Calu3 (cell line): ENCODE measurements at regions not wholly inside any gene's neighbourhood (a gene's known extent, or its start where the extent isn't known, plus 50 kb on each side); places are given as distances from the start of the nearest gene placed in this dataset.
"Not testable (repeated sequence)": the region's sequence is repeated elsewhere in the genome, so short reads cannot be mapped to it uniquely, and the experiment has no call there.

Experiments
- BruUV-seq: library from RNA; stranded (reverse); fragments of 400-500 nt; replicated peaks from 2 replicates; lab custom pipeline; 2021; lab: Mats Ljungman, UMichigan
- CTCF ChIA-PET: fragments of 300-600 bp; sonication (Branson Sonifier 250); formaldehyde crosslinking; loops from one replicate; lab custom pipeline; 2022; ENCODE audit warnings: antibody characterized with exemption; lab: Charles Lee
- DNase-seq: peaks from one replicate; pipeline ENCODE4 v3.0.0; 2022
- H3K27ac Mint-ChIP-seq: one replicate; pipeline ENCODE4 v1.8.0; 2022; ENCODE audit warnings: mixed read lengths; ENCODE audit not compliant: unreplicated experiment
- H3K27me3 Mint-ChIP-seq: one replicate; pipeline ENCODE4 v1.8.0; 2022; ENCODE audit warnings: mixed read lengths; ENCODE audit not compliant: unreplicated experiment
- H3K36me3 Mint-ChIP-seq: one replicate; pipeline ENCODE4 v1.8.0; 2022; ENCODE audit warnings: mild to moderate bottlenecking, moderate library complexity, mixed read lengths; ENCODE audit not compliant: insufficient read depth, unreplicated experiment
- H3K4me1 Mint-ChIP-seq: one replicate; pipeline ENCODE4 v1.8.0; 2022; ENCODE audit warnings: mild to moderate bottlenecking, low read depth, mixed read lengths; ENCODE audit not compliant: unreplicated experiment
- H3K4me3 Mint-ChIP-seq: one replicate; pipeline ENCODE4 v1.8.0; 2022; ENCODE audit warnings: mild to moderate bottlenecking, low read depth, moderate library complexity, mixed read lengths; ENCODE audit not compliant: unreplicated experiment
- H3K9me3 Mint-ChIP-seq: one replicate; pipeline ENCODE4 v1.8.0; 2022; ENCODE audit warnings: low read depth, mixed read lengths; ENCODE audit not compliant: unreplicated experiment
- intact Hi-C: fragments of 100-400 bp; cut with micrococcal nuclease; formaldehyde crosslinking; loops from one replicate; pipeline ENCODE4 v1.10.0; 2022; ENCODE audit not compliant: unreplicated experiment

DNA sequence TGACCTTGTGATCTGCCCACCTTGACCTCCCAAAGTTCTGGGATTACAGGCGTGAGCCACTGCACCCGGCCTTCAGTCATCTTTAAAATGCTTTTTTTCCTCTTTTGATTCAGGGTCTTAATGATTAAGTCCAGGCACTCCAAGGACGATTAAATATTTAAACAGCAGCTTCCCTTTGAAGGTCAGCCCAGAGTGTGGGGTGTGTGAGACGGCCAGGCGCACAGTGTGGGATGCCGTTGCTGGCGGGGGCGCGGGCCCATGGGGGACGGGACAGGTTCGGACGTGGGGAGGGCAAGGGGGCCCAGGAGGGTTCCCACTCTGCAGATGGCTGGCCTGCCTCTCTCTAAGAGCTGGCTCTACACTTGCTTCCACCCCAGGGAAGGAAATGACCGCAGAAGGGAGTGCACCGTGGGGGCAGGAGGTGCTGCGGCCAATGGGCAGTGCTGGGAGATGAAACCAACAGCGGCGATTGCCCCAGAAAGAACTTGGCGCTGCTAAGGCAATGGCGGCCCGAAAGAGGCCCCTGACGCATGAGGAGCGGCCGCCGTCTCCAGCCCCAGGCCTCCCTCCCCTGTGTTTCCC, 4445.7 kb upstream of the TPTE start:
- H3K4me3 Mint-ChIP-seq, DNase-seq, H3K36me3 Mint-ChIP-seq, intact Hi-C loops, H3K9me3 Mint-ChIP-seq, H3K27ac Mint-ChIP-seq, BruUV-seq, H3K4me1 Mint-ChIP-seq, H3K27me3 Mint-ChIP-seq, CTCF ChIA-PET: not testable (repeated sequence)

DNA sequence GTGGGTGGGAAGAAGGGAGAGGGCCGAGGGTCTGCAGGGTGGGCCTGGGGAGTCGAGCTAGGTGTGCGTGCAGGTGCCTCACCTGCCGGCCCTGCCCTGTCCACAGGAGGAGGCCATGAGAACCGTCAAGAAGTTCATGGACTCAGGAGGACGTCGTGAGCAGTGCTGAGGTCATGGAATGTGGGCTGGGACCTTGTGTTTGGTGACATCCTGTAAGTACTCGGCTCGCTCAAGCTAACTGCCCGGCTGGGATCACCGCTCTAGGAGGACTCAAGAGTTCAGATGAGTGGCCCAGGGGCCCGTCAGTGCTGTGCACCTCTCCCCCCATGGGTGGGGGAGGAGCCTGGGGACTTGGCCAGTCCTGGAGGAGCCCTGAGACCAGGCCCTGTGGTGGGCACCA, 4444.0 kb upstream of the TPTE start:
- H3K36me3 Mint-ChIP-seq, BruUV-seq, CTCF ChIA-PET, H3K4me1 Mint-ChIP-seq, H3K9me3 Mint-ChIP-seq, H3K4me3 Mint-ChIP-seq, H3K27me3 Mint-ChIP-seq, DNase-seq, H3K27ac Mint-ChIP-seq, intact Hi-C loops: not testable (repeated sequence)

DNA sequence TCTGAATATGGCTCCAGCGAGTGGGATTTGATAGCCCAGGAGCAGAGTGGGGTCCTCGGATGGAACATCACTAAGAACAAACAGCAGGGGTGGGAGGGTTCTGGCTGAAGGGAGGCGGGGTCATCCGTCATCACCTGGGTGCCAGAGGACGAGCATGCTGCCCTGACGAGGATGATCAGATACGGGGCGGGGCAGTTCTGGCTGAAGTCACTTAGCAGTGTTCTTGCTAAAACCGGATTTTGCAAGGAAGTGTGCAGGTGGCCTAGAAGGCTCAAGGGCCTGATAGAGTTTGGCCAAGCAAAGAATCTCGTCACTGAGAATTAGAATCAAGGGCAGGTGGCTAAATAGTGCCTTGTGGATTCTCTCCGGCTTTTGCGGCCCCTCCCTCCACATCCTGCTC, 4442.5 kb upstream of the TPTE start:
- H3K9me3 Mint-ChIP-seq, H3K4me3 Mint-ChIP-seq, H3K27me3 Mint-ChIP-seq, BruUV-seq, intact Hi-C loops, DNase-seq, H3K27ac Mint-ChIP-seq, CTCF ChIA-PET, H3K36me3 Mint-ChIP-seq, H3K4me1 Mint-ChIP-seq: not testable (repeated sequence)

DNA sequence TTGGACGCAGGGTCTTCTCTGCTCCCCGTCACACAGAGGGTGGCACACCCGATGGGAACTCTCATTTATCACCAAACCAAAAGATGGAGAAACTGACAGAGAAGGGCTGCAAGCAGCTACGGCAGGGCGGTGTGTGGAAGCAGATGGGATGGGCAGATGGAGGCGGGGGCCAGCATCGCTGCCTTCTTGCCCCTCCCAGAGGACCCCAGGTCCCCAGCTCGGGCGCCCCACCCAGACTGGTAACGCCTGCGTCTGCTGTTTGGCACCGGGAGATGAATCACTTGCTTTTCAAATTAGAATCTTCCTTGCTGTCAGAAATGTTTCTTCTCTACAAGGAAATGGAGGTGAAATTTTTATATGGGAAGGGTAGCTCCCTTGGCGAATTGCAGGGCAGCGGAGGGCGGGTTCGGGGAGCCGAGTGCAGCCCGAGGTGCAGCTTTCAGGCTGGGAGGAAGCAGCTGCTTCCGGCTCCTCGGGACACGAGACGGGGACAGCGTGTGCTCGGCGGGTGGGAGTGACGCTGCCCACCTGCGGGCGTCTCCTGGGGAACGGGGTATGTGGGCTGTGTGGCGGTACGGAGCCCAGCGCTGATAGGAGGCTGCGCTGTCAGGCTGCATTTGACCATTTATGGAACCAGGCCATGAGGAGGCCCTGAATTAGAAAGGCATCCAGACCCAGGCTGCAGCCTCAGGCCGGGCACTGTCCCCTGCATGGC, 4440.3 kb upstream of the TPTE start:
- intact Hi-C loops, CTCF ChIA-PET, H3K27ac Mint-ChIP-seq, H3K4me1 Mint-ChIP-seq, H3K27me3 Mint-ChIP-seq, H3K4me3 Mint-ChIP-seq, DNase-seq, H3K36me3 Mint-ChIP-seq, BruUV-seq, H3K9me3 Mint-ChIP-seq: not testable (repeated sequence)

DNA sequence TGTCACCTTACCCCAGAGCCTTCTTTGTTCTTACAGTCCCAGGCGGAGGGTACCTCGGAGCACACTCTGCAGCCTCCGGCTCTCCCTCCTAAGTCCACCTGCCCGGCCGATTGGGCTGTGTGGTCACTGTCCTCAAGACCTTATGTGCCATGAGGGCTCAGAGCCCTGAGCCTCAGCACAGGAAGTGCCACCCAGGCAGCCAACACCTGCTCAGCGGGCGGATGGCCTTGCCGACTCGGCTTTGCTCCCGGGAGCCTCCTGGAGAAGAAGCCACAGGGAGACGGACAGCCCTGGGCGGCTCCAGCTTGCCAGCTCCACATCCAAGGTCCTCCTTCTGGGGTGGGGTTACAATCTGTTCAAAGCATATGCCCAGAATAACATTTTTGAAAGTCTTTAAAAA, 4439.2 kb upstream of the TPTE start:
- intact Hi-C loops, H3K27me3 Mint-ChIP-seq, DNase-seq, BruUV-seq, H3K36me3 Mint-ChIP-seq, H3K4me1 Mint-ChIP-seq, H3K4me3 Mint-ChIP-seq, H3K9me3 Mint-ChIP-seq, CTCF ChIA-PET, H3K27ac Mint-ChIP-seq: not testable (repeated sequence)

DNA sequence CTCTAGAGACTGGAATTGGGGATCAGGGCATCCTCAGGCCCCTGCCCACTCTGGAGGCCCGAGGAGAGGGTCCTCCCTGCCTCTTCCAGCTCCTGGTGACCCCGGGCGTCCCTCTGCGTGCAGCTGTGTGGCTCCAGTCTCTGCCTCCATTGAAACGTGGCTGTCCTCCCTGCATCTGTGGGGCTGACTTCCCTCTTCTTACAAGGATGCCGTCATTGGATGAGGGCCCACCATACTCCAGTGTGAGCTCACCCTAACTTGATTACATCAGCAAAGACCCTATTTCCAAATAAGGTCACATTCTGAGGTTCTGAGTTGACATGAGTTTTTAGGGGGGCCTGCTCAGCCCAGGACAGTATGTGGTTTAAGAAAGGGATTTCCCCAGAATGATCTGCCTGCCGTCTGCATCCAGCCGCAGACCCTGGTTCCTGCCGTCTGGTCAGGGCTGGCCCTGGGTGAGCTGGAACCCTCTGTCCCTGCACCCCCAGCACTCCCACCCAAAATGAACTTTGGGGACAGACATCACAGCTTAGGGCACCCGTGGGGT, 4437.7 kb upstream of the TPTE start:
- H3K4me3 Mint-ChIP-seq, intact Hi-C loops, H3K36me3 Mint-ChIP-seq, BruUV-seq, H3K27me3 Mint-ChIP-seq, H3K4me1 Mint-ChIP-seq, DNase-seq, CTCF ChIA-PET, H3K9me3 Mint-ChIP-seq, H3K27ac Mint-ChIP-seq: not testable (repeated sequence)

DNA sequence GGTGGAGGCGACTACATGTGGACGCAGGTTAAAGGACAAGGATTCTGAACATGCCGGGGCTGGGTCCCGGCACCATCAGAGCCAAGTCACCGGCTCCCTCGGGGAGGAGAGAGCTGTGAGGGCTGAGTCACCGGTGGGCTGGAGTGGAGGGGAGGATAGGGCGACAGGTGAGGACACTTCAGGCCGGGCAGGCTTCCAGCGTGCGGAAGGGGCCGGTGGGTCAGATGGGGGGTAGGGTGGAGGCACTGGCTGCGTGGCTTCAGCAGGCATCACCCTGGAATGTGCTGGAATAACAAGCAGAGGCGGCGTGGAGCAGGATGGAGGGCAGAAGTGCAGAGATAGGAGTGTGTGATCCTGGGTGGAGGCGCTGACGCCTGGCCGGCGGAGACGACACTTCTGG, 4435.3 kb upstream of the TPTE start:
- H3K27ac Mint-ChIP-seq, CTCF ChIA-PET, BruUV-seq, H3K4me1 Mint-ChIP-seq, H3K27me3 Mint-ChIP-seq, H3K9me3 Mint-ChIP-seq, H3K36me3 Mint-ChIP-seq, H3K4me3 Mint-ChIP-seq, DNase-seq, intact Hi-C loops: not testable (repeated sequence)

DNA sequence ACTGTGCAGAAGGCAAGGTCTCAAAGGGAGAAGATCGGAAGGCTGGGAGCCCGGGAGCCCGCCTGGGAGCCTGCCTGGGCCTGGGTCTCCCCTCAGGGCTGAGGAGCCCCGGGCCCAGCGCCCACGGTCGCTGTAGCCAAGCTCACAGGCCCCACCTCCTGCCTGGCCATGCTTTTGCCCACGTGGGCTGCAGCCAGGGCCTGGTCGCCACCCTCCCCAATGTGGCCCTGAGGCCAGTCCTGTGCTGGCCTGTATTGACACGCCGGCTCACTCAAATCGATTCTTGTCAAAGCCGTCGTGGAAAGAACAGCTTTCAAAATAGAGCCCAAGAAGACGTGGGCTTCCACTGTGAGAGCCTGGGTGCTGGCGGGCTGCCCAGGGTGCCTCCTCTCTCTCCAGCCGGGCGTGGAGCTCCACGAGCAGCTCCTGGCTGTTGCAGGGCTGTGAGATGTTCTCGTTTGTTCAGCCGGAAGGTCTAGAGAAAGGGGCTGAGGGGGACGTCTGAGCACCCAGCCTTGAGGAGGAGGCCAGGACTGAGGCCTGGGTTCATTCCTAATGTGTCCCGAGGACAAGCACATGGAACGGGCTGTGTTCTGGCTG, 4433.7 kb upstream of the TPTE start:
- not testable (repeated sequence) for DNase-seq

DNA sequence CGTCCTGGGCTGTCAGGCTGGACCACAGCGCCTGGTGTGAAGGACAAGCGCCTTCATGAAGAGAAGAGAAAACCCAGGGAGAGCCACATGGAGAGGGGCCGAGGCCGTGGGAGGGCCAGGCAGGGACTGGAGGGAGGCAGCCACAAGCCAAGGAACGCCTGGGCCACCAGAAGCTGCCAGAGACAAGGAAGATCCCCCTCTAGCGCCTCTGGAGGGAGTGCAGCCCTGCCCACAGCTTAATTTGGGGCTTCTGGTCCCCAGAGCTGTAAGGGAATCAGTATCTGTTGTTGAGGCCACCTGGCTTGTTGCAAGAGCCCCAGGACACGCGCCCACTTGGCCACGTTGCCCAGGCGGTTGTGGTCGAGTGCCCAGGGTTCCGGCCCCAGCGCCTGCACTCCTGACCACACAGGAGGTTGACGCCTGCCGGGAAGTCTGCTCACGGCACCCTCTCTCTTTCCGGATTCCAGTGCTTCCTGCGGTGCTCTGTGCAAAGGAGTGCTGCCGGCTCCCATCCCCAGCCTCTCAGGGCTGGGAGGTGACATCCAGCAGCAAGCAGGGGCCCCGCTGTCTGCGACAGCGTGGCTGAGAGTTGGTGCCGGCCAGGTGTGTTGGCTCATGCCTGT, 4431.0 kb upstream of the TPTE start:
- H3K9me3 Mint-ChIP-seq, BruUV-seq, H3K27ac Mint-ChIP-seq, H3K4me3 Mint-ChIP-seq, H3K4me1 Mint-ChIP-seq, DNase-seq, H3K36me3 Mint-ChIP-seq, H3K27me3 Mint-ChIP-seq, CTCF ChIA-PET, intact Hi-C loops: not testable (repeated sequence)

More for the DNA sequence above, 4433.7 kb upstream of the TPTE start:
- CTCF ChIA-PET, H3K9me3 Mint-ChIP-seq, H3K27ac Mint-ChIP-seq, H3K4me3 Mint-ChIP-seq, H3K27me3 Mint-ChIP-seq, H3K36me3 Mint-ChIP-seq, H3K4me1 Mint-ChIP-seq, intact Hi-C loops, BruUV-seq: not testable (repeated sequence)
